ENCODE measurements at regions not wholly inside any gene's neighbourhood (a gene's known extent, or its start where the extent isn't known, plus 50 kb on each side); places are given as distances from the start of the nearest gene placed in this dataset.

DNA sequence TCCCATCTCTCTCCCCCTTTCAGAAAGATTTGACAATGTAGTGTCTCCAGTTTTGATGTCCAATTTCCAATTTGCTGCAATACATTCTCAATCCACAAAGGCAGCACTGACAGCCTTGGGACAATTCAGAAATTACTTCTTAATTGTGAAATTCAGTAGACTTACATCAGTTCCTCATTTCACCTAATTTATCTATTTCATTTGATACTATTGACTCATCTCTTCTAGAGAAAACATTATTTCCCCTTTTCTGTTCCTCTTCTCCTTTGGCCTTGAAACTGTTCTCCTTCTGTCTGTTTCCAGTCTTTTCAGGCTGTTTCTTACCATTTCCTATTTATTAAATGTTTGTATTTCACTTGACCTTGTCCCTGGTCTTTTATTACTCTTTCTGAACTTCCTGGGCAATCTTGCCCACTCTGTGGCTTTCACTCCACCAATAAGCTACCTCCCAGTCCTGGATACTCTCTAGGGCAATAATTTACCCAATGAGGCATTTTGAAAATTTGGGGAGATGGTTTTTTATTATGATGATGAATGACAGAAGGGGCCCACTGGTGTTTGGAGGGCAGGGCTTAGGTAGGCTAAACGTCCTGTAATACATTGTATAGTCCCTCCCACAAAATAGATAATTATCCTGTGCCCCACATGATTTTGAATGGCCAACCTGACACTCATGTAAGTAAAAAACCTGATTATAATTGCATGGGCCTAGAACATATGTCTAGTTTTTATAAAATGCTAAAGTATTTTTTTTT lies 498.0 kb upstream of the BOD1L1 start:
- Histone ChIP-seq H3K27ac (ENCODE audit: low read depth, low read length) (no peak overlapping the region), H3K4me3 (ENCODE audit: low read depth, low read length) (no peak overlapping the region), H3K9me3 (ENCODE audit: control insufficient read depth, insufficient read depth, low read length) (no peaks in the 10 kb centered on the region), H3K27me3 (ENCODE audit: control insufficient read depth, insufficient read depth, low read length) (no peaks in the 10 kb centered on the region)
- ChIA-PET CTCF (no interaction called here), POLR2A (no interaction called here)
- TF ChIP-seq, protein P1, sequence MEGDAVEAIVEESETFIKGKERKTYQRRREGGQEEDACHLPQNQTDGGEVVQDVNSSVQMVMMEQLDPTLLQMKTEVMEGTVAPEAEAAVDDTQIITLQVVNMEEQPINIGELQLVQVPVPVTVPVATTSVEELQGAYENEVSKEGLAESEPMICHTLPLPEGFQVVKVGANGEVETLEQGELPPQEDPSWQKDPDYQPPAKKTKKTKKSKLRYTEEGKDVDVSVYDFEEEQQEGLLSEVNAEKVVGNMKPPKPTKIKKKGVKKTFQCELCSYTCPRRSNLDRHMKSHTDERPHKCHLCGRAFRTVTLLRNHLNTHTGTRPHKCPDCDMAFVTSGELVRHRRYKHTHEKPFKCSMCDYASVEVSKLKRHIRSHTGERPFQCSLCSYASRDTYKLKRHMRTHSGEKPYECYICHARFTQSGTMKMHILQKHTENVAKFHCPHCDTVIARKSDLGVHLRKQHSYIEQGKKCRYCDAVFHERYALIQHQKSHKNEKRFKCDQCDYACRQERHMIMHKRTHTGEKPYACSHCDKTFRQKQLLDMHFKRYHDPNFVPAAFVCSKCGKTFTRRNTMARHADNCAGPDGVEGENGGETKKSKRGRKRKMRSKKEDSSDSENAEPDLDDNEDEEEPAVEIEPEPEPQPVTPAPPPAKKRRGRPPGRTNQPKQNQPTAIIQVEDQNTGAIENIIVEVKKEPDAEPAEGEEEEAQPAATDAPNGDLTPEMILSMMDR (IDR thresholded peaks at IDR 0.05; ENCODE audit: low read depth, low read length) = no peak
- no peak for DNase-seq (ENCODE audit: low read depth, low spot score)

- Histone ChIP-seq H3K4me3 (ENCODE audit: low read depth, low read length) (no peak overlapping the region), H3K27ac (ENCODE audit: low read depth, low read length) (no peak overlapping the region), H3K27me3 (ENCODE audit: control insufficient read depth, insufficient read depth, low read length) (no peaks in the 10 kb centered on the region), H3K9me3 (ENCODE audit: control insufficient read depth, insufficient read depth, low read length) (no peaks in the 10 kb centered on the region)
- ChIA-PET CTCF (interaction anchor here (0.7 to 1.7 kb wide), 3 partner anchors 24 to 476 kb away, joined by 3 to 9 read pairs (median 3); no protein-coding TSS in a partner anchor), POLR2A (interaction anchor here (1.2 kb wide), 1 partner anchor 141 kb away, joined by 3 read pairs; no protein-coding TSS in a partner anchor)
- no peak for DNase-seq (ENCODE audit: low read depth, low spot score)
- TF ChIP-seq, protein P1 (IDR thresholded peaks at IDR 0.05; ENCODE audit: low read depth, low read length) = no peak
These were observed 503.0 kb upstream of the BOD1L1 start for GRCh38 chr4:14130551-14130950.

DNA sequence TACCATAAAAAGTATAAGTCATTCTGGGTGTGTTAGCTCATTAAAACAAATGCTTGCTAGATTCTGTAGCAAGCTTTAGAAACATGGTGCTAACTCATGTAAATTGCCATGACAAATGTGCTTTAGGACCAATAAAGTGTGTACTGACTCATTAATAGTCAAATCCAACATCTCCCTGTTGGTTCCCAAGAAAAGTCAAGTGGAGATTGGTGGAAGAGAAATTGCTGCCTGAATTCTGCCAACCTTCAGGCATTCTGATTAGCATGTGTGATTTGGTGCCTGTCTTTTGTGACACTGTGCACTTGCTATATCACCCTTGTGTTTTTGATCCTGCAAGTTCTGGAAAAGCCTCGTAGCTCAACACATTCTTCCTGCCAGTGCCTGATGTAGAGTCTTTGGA lies 503.8 kb upstream of the BOD1L1 start:
- no peak overlapping the region for H3K27ac ChIP-seq (ENCODE audit: low read depth, low read length)
- POLR2A ChIA-PET = no interaction called here
- TF ChIP-seq, protein P1 (IDR thresholded peaks at IDR 0.05; ENCODE audit: low read depth, low read length) = no peak

GRCh38 chr4:14132301-14132700 lies 504.8 kb upstream of the BOD1L1 start:
- POLR2A ChIA-PET = no interaction called here
- no peak for DNase-seq (ENCODE audit: low read depth, low spot score)
- Histone ChIP-seq H3K27ac (ENCODE audit: low read depth, low read length) (no peak overlapping the region), H3K9me3 (ENCODE audit: control insufficient read depth, insufficient read depth, low read length) (no peaks in the 10 kb centered on the region), H3K27me3 (ENCODE audit: control insufficient read depth, insufficient read depth, low read length) (no peaks in the 10 kb centered on the region), H3K4me3 (ENCODE audit: low read depth, low read length) (no peak overlapping the region)
- TF ChIP-seq, protein P1 (IDR thresholded peaks at IDR 0.05; ENCODE audit: low read depth, low read length) = no peak
- CTCF ChIA-PET = no interaction called here

More for the DNA sequence above, 503.8 kb upstream of the BOD1L1 start:
- DNase-seq (ENCODE audit: low read depth, low spot score) = no peak
- H3K4me3 ChIP-seq (ENCODE audit: low read depth, low read length) = no peak overlapping the region
- no peaks in the 10 kb centered on the region for H3K9me3 ChIP-seq (ENCODE audit: control insufficient read depth, insufficient read depth, low read length)
- CTCF ChIA-PET = interaction anchor here (1.7 kb wide), 1 partner anchor 477 kb away, joined by 9 read pairs; no protein-coding TSS in a partner anchor
- no peaks in the 10 kb centered on the region for H3K27me3 ChIP-seq (ENCODE audit: control insufficient read depth, insufficient read depth, low read length)

GRCh38 chr4:14138106-14138505 lies 510.6 kb upstream of the BOD1L1 start:
- TF ChIP-seq, protein P1 (IDR thresholded peaks at IDR 0.05; ENCODE audit: low read depth, low read length) = no peak
- Histone ChIP-seq H3K27ac (ENCODE audit: low read depth, low read length) (no peak overlapping the region), H3K9me3 (ENCODE audit: control insufficient read depth, insufficient read depth, low read length) (no peaks in the 10 kb centered on the region), H3K4me3 (ENCODE audit: low read depth, low read length) (no peak overlapping the region), H3K27me3 (ENCODE audit: control insufficient read depth, insufficient read depth, low read length) (no peaks in the 10 kb centered on the region)
- CTCF ChIA-PET = no interaction called here
- no peak for DNase-seq (ENCODE audit: low read depth, low spot score)
- POLR2A ChIA-PET = no interaction called here
